Stimulated activated CD8-positive, alpha-beta memory T cell treated with anti-CD3 and anti-CD28 coated beads, Interleukin-4, amount 100 ng/mL, for 48 hours (primary cell): ENCODE measurements at regions not wholly inside any gene's neighbourhood (a gene's known extent, or its start where the extent isn't known, plus 50 kb on each side); places are given as distances from the start of the nearest gene placed in this dataset.

Source experiments
- DNase-seq: peaks from one replicate; pipeline ENCODE4 v3.0.0-alpha.2; 2020

GRCh38 chr2:234438305-234438977 is 58.4 kb downstream of the ARL4C start:
- DNase-seq = no peak

- DNase-seq = no peak
Measured at GRCh38 chr2:234437642-234438304, 59.1 kb downstream of the ARL4C start.

- DNase-seq = no peak
Measured at GRCh38 chr2:234436482-234436837, 60.4 kb downstream of the ARL4C start.

GRCh38 chr2:234435836-234436481 is 60.9 kb downstream of the ARL4C start:
- no peak for DNase-seq

- no peak for DNase-seq
Measured at GRCh38 chr2:234433201-234433600, 63.7 kb downstream of the ARL4C start.

GRCh38 chr2:234430871-234431270 is 66.0 kb downstream of the ARL4C start:
- DNase-seq = no peak

- DNase-seq = no peak
Measured at GRCh38 chr2:234429265-234429664, 67.6 kb downstream of the ARL4C start.

GRCh38 chr2:234427081-234428061 is 69.5 kb downstream of the ARL4C start:
- DNase-seq = no peak

GRCh38 chr2:234426616-234427015 is 70.3 kb downstream of the ARL4C start:
- DNase-seq = no peak

GRCh38 chr2:234425639-234426603 is 71.0 kb downstream of the ARL4C start:
- peak; percentile 61 for DNase-seq

- no peak for DNase-seq
Measured at GRCh38 chr2:234423884-234424283, 73.0 kb downstream of the ARL4C start.

- DNase-seq = peak; percentile 59
Measured at GRCh38 chr2:234422981-234423431, 73.9 kb downstream of the ARL4C start.

- no peak for DNase-seq
Measured at GRCh38 chr2:234422273-234422732, 74.6 kb downstream of the ARL4C start.

- DNase-seq = no peak
Measured at GRCh38 chr2:234420408-234420807, 76.5 kb downstream of the ARL4C start.

- no peak for DNase-seq
Measured at GRCh38 chr2:234419726-234420125, 77.2 kb downstream of the ARL4C start.

- DNase-seq = no peak
Measured at GRCh38 chr2:234415706-234416105, 81.2 kb downstream of the ARL4C start.

GRCh38 chr2:234414596-234414995 is 82.3 kb downstream of the ARL4C start:
- DNase-seq = no peak

GRCh38 chr2:234412726-234413125 is 84.2 kb downstream of the ARL4C start:
- DNase-seq = no peak

- DNase-seq = no peak
Measured at GRCh38 chr2:234411793-234412192, 85.1 kb downstream of the ARL4C start.

- no peak for DNase-seq
Measured at GRCh38 chr2:234410526-234410925, 86.4 kb downstream of the ARL4C start.

GRCh38 chr2:234409590-234409989 is 87.3 kb downstream of the ARL4C start:
- DNase-seq = no peak

- DNase-seq = no peak
Measured at GRCh38 chr2:234406085-234406484, 90.8 kb downstream of the ARL4C start.
